Nephron progenitor cell (in vitro differentiated cells): ENCODE measurements at regions not wholly inside any gene's neighbourhood (a gene's known extent, or its start where the extent isn't known, plus 50 kb on each side); places are given as distances from the start of the nearest gene placed in this dataset.

ENCODE experiments used
- DNase-seq: peaks from one replicate; pipeline ENCODE4 v3.0.0; 2021
- H3K27ac Mint-ChIP-seq: 2 replicates; pipeline ENCODE4 v1.8.0; 2021; ENCODE audit warnings: mild to moderate bottlenecking, moderate library complexity, mixed read lengths
- H3K27me3 Mint-ChIP-seq: 2 replicates; pipeline ENCODE4 v1.8.0; 2021; ENCODE audit warnings: mild to moderate bottlenecking, low read depth, mixed read lengths; ENCODE audit not compliant: poor library complexity
- H3K36me3 Mint-ChIP-seq: 2 replicates; pipeline ENCODE4 v1.8.0; 2021; ENCODE audit warnings: low read depth, mixed read lengths
- H3K4me1 Mint-ChIP-seq: 2 replicates; pipeline ENCODE4 v1.8.0; 2021; ENCODE audit warnings: mixed read lengths
- H3K4me3 Mint-ChIP-seq: 2 replicates; pipeline ENCODE4 v1.8.0; 2021; ENCODE audit warnings: mild to moderate bottlenecking, moderate library complexity, mixed read lengths
- H3K9me3 Mint-ChIP-seq: 2 replicates; pipeline ENCODE4 v1.8.0; 2021; ENCODE audit warnings: mild to moderate bottlenecking, moderate library complexity, mixed read lengths
- CTCF ChIP-seq: fragments of 200-600 bp; sonication (generic); IDR thresholded peaks from 2 replicates; pipeline ENCODE4 v1.5.0; 2021; ENCODE audit warnings: antibody characterized with exemption

DNA sequence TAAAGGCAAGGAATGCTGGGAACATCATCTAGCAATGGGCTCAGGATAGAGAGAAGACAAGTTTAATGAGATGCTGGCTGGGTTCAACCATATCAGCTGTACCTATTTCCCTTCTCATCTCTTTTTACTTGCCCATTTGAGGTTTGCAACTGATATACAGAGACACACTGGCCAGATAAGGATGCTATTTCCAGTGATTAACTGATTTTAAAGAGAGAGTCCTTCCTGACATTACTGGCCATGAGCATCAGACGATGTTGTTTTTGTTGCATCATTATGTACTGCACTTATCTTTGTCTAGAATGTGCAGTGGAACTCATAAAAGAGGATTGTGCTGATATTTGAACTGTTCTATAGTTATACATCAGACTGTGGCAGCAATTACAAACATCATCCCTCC is 252.7 kb downstream of the BTBD3 start:
- Mint-ChIP-seq H3K9me3 (peaks cover 26% of the 10 kb centered on the region), H3K4me3 (no peak overlapping the region), H3K27me3 (peaks cover 8% of the 10 kb centered on the region), H3K36me3 (no peaks in the 10 kb centered on the region), H3K4me1 (no peaks in the 10 kb centered on the region), H3K27ac (no peak overlapping the region)
- no peak for TF ChIP-seq CTCF
- no peak for DNase-seq

DNA sequence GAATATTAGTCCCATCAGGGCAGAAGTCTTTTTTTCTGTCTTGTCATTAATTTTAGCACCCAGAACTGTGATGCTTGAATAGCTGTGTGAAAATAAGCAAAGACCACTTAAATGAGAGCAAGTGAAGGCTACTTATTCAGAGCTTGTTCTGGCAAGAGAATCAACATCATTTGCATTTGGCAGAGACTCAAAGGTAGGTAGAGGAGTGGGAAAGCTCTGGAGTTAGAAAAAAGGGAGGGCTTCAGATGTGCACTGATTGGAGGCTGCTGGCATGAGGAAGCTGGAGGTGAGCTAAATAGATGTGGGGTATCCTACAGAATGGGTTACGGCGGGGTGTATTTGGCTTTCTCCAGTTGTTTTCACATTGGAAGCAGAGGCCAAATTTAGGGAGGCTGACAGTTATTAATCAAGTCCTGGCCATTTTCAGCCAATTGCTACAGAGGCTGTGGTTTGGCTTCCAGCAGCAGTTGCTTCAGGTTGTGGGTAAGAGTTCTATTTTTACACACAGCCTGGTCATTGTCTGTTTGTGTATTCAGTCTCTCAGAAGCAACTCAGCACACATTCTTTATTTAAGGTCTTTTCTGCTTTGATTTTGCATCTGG is 254.3 kb downstream of the BTBD3 start:
- peak overlapping the region; percentile 11 for H3K27ac Mint-ChIP-seq
- H3K27me3 Mint-ChIP-seq, result peaks cover 5% of the 10 kb centered on the region
- DNase-seq, result no peak
- H3K36me3 Mint-ChIP-seq, result no peaks in the 10 kb centered on the region
- no peak for TF ChIP-seq CTCF
- peaks cover 26% of the 10 kb centered on the region for H3K9me3 Mint-ChIP-seq
- H3K4me1 Mint-ChIP-seq, result no peaks in the 10 kb centered on the region
- no peak overlapping the region for H3K4me3 Mint-ChIP-seq

DNA sequence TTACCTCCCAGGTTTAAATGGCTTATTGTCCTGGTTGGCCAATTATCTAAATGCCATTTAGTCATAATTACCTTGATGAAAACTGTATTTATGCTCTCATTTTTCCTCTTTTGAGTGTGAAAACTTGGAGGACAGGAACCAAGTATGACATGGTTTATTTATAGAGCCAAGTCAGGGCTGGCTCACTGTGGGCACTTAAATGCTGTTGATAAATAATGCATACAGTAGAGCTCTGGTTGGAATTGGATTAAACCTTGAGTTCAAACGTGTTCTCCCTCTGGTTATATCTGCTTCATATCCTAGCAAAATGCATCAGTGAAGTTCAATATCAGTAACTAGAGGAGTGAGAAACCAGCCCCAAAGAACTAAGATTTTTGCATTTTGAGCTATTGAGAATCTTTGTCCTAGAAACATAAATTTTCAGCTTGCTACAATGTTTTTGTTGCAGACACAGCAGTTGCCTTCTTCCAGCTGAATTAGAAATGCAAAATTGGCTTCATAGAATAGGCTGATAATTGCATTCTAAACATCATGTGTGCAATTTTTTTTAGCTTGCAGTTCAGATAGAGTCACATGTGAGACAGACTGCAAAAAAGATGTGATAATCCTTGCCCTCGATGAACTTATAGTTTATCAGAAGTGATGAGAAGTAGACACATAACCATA is 255.8 kb downstream of the BTBD3 start:
- Mint-ChIP-seq H3K27me3 (peaks cover 5% of the 10 kb centered on the region), H3K27ac (no peak overlapping the region), H3K36me3 (no peaks in the 10 kb centered on the region), H3K4me3 (no peak overlapping the region), H3K9me3 (peaks cover 12% of the 10 kb centered on the region), H3K4me1 (no peaks in the 10 kb centered on the region)
- TF ChIP-seq CTCF, result no peak
- DNase-seq, result no peak

- Mint-ChIP-seq H3K27ac (no peak overlapping the region), H3K36me3 (no peaks in the 10 kb centered on the region), H3K4me3 (no peak overlapping the region)
Measured at GRCh38 chr20:12175538-12175937, 257.8 kb downstream of the BTBD3 start.

GRCh38 chr20:12177657-12178293 is 260.1 kb downstream of the BTBD3 start:
- no peak overlapping the region for H3K27ac Mint-ChIP-seq
- no peaks in the 10 kb centered on the region for H3K4me1 Mint-ChIP-seq
- TF ChIP-seq CTCF, result no peak
- peaks cover 5% of the 10 kb centered on the region for H3K27me3 Mint-ChIP-seq
- DNase-seq, result no peak
- H3K4me3 Mint-ChIP-seq, result no peak overlapping the region
- no peaks in the 10 kb centered on the region for H3K9me3 Mint-ChIP-seq
- H3K36me3 Mint-ChIP-seq, result no peaks in the 10 kb centered on the region

More at GRCh38 chr20:12175538-12175937, 257.8 kb downstream of the BTBD3 start:
- peaks cover 5% of the 10 kb centered on the region for H3K27me3 Mint-ChIP-seq
- DNase-seq, result no peak
- no peaks in the 10 kb centered on the region for H3K4me1 Mint-ChIP-seq
- TF ChIP-seq CTCF, result no peak
- no peaks in the 10 kb centered on the region for H3K9me3 Mint-ChIP-seq
